ENCODE measurements at regions not wholly inside any gene's neighbourhood (a gene's known extent, or its start where the extent isn't known, plus 50 kb on each side); places are given as distances from the start of the nearest gene placed in this dataset.

DNA sequence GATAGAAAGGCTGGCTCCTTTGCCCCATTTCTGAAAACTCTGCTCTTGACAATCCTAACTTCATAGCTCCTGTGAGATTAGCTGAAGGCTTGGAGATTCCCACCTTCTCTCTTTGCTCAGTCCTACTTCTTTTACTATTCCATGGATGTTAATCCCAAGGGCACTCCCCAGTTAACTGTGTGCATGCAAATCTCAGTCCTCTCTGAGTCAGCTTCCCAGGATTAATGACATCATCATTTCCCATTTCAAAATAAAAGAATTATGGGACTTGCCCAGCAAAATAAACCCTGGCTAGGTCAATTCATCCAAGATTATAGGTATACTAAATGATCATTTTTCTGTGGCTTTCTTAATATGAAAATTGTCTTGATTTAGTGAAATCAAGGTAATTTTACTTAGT, 328.6 kb upstream of the NR3C2 start:
- no peak for TF ChIP-seq YY1 (tag by site-specific recombination; IDR thresholded peaks at IDR 0.05)
- TF ChIP-seq, protein P1, sequence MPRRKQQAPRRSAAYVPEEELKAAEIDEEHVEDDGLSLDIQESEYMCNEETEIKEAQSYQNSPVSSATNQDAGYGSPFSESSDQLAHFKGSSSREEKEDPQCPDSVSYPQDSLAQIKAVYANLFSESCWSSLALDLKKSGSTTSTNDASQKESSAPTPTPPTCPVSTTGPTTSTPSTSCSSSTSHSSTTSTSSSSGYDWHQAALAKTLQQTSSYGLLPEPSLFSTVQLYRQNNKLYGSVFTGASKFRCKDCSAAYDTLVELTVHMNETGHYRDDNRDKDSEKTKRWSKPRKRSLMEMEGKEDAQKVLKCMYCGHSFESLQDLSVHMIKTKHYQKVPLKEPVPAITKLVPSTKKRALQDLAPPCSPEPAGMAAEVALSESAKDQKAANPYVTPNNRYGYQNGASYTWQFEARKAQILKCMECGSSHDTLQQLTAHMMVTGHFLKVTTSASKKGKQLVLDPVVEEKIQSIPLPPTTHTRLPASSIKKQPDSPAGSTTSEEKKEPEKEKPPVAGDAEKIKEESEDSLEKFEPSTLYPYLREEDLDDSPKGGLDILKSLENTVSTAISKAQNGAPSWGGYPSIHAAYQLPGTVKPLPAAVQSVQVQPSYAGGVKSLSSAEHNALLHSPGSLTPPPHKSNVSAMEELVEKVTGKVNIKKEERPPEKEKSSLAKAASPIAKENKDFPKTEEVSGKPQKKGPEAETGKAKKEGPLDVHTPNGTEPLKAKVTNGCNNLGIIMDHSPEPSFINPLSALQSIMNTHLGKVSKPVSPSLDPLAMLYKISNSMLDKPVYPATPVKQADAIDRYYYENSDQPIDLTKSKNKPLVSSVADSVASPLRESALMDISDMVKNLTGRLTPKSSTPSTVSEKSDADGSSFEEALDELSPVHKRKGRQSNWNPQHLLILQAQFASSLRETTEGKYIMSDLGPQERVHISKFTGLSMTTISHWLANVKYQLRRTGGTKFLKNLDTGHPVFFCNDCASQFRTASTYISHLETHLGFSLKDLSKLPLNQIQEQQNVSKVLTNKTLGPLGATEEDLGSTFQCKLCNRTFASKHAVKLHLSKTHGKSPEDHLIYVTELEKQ (tag by site-specific recombination; IDR thresholded peaks at IDR 0.05; ENCODE audit: borderline replicate concordance) = no peak
